AG08395 (cell line): ENCODE measurements at regions not wholly inside any gene's neighbourhood (a gene's known extent, or its start where the extent isn't known, plus 50 kb on each side); places are given as distances from the start of the nearest gene placed in this dataset.
"Not testable (repeated sequence)": the region's sequence is repeated elsewhere in the genome, so short reads cannot be mapped to it uniquely, and the experiment has no call there.

ENCODE experiments used
- DNase-seq: peaks from one replicate; pipeline ENCODE4 v3.0.0; 2012; ENCODE audit warnings: mixed read lengths, low spot score

DNA sequence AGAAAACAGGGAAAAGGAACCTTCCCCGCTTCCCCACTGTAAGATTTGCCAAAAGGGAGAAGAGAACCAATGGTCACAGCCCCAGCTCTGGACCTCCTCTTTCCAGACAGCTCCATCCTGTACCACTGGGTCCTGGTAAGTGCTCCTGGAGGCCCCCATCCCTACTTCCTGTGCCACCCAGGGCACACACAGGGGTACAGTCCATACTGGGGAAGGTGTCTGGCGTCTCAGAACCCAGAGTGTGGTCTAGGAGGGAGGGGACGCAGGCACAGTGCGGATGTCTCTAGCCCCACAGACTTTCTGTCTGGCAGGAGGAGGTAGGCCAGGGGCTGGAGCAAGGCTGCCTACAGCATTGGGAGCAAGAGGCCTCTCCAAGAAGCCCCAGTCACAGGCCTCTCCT is 213.3 kb upstream of the IGFBP3 start:
- DNase-seq: no peak

DNA sequence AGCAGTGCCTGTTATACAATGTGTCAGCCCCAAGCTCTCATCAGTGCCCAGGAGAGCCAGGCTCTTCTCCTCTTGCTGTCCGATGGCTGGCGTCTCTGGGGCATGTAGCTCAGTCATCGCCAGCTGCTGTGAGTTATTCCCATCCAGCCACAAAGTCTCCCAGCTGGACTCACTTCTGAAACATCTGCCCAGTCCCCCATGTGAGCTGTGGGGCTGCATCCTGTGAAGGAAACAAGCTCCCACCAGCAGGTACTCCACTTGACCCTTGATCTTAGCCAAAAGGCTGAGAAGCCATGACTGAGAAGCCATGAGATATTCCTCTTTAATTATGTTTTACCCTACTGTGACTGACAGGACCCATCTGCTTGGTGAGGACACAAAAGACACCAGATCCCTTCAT is 212.7 kb upstream of the IGFBP3 start:
- no peak for DNase-seq

DNA sequence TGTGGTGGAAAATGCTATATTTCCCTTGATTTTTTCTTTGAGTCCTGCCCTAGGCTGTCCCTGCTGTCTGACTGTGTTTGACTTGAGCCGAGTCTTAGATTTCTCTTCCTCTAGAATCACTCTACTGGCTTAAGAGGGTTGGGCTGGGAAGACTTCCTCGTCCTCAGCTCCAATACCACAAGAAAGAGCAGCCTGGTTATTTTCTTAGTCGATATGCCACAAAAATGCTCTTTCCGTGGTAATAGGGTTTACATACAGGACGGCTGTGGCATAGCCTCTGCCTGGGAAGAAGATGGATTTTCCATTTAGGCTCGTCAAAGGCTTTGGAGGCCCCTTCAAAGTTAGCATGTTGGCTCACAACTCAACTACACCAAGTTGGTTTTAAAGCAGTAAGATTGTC is 212.0 kb upstream of the IGFBP3 start:
- no peak for DNase-seq

GRCh38 chr7:46131916-46132795 is 211.1 kb upstream of the IGFBP3 start:
- peak; percentile 7 for DNase-seq

- DNase-seq: no peak
Measured at GRCh38 chr7:46129831-46130230, 208.8 kb upstream of the IGFBP3 start.

- DNase-seq: no peak
Measured at GRCh38 chr7:46127814-46128213, 206.7 kb upstream of the IGFBP3 start.

- DNase-seq: no peak
Measured at GRCh38 chr7:46126675-46127300, 205.7 kb upstream of the IGFBP3 start.

DNA sequence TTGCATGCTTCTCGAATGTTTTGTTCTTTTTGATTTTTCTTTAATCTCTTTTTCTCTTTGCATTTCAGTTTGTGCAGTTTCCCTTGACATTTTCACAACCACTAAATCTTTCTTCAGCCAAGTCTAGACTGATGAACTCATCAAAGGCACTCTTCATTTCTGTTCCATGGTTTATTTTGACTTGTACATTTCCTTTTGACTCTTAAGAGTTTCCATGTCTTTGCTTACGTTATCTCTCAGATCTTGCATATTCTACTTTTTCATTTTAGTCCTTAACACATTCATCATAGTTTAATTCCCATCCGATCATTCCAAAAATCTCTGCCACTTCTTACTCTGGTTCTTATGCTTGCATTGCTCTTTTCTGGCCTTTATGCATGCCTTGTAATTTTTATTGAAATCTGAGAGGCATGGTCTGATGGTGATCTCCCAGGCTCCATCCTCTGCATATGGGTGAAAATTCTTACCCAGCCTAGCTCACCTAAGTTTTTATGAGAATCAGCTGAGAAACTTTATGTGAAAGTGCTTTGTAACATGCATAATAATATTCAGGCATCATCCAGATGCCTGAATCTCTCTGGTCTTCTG is 202.8 kb upstream of the IGFBP3 start:
- DNase-seq: no peak

GRCh38 chr7:46115410-46115809 is 194.3 kb upstream of the IGFBP3 start:
- no peak for DNase-seq

DNA sequence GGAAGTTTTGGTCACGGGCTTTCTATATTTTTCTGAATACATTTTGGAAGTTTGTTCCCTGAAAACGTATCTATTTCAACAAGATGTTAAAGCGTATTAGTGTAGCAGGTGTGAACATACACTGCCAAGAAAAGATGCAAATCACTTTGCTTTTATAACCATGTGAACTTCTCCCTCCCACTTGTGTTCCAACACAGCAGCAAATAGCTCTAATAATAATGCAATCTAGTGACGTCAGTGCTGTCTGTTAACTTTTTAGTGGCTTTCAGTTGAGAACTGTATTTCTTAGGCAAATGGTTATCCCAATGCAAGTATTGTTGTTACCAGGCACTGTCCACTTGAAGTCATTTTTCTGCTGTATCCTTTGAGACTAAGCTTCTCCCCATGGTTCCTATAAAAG is 188.4 kb upstream of the IGFBP3 start:
- DNase-seq: no peak

- DNase-seq: no peak
Measured at GRCh38 chr7:46108272-46108671, 187.2 kb upstream of the IGFBP3 start.

GRCh38 chr7:46107610-46108217 is 186.6 kb upstream of the IGFBP3 start:
- no peak for DNase-seq

DNA sequence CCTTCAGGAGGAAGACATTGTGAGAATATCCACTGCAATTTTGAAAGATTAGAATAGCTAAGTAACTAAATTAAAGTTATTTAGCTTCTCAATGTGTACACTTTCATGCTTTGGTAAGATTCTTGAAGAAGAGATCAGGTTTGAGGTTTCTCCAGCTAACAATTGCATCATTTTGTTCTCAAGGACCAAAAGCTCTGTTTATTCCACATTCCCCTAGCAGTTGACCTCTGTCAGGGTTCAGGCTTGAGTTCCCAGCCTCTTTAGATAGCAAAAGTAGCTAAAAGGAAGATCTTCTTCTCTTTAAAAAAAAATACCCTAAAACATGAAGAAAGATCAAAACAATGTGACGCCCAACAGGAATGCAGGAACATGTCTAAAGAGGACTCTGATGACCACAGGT is 179.4 kb upstream of the IGFBP3 start:
- no peak for DNase-seq

DNA sequence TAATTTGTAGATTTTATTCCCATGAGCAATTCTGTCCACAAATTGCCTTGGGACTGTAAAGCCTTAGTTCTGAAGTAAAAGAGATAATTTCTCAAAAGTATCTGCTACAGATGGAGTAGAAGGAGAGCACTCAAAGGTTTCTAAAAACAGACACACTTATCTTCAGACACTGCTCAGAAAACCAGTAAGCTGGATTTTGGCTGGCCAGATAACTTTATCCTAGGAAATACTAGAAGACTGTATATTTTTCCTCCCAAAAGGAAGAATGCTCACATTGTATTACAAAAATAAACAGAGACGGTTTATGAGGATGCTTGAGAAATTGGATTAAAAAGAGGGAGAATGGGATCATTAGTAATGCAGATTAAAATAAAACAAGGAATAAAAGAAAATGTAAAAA is 178.0 kb upstream of the IGFBP3 start:
- DNase-seq: no peak

GRCh38 chr7:46091071-46091470 is 170.0 kb upstream of the IGFBP3 start:
- DNase-seq: no peak

- no peak for DNase-seq
Measured at GRCh38 chr7:46089281-46089680, 168.2 kb upstream of the IGFBP3 start.

DNA sequence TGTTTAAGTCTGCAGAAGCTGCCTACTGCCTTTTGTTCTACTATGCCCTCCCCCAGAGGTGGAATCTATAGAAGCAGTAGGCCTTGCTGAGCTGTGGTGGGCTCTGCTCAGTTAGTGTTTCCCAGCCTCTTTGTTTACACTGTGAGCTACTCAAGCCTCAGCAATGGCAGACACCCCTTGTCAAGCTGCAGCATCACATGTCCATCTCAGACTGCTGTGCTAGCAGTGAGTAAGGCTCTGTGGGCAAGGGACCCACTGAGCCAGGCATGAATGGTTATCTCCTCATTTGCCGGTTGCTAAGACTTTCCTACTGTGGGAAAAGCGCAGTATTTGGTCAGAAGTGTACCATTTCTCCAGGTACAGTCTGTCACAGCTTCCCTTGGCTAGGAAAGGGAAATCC is 167.4 kb upstream of the IGFBP3 start:
- DNase-seq: not testable (repeated sequence)

GRCh38 chr7:46080595-46081159 is 159.6 kb upstream of the IGFBP3 start:
- DNase-seq: peak; percentile 19

DNA sequence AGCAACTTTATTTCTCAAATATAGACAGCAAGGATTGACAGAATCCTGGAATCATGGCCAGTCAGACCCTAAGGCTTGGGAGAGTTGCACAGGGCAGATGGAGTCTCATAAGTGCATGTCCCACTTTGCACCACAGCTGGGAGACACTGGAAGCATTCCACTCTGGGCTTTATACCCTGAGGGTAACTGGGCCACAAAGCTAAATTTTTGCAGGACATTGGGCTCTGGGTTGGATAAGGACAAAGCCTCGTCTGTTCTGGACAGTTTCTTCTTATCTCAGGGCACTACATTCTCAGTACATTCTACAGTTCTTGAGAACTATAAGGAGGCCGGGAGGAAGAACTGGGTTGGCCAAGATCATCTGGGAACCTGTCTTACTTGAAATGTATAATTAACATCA is 158.3 kb upstream of the IGFBP3 start:
- DNase-seq: no peak

DNA sequence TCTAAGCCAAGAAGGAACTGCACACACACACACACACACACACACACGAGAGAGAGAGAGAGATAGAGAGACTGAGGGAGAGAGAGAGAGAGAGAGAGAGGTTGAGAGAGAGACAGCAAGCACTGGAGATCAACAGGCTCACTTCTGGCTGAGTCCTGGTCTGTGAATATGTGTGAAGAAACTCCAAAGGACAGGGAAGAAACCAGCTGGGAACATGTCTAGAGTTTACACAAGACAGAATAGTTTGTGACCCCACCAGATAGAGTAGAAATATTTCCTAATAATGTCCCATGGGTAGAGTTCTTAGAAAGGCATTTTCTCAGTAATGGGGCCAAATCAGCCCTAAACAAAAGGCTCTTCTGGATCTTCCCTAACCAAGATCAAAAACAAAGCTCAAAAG is 155.5 kb upstream of the IGFBP3 start:
- no peak for DNase-seq

DNA sequence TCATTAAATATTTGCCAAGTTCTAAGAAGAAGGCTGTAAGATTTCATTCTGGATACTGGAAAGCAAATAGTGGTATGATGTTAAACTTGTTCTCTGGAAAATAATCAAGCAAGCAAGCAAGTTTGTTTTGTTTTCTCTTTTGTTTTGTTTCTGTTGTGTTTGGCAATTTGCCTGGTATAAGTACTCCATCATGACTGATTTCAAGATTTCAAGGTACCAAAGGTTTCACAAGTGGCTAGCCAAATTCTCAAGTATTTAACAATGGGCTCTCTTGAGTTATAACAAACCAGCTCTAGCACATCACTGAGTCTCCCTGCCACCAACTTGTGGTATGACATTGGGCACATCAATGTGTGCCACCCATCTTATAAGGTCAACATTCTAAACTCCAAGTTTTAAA is 151.7 kb upstream of the IGFBP3 start:
- no peak for DNase-seq

GRCh38 chr7:46071601-46072000 is 150.5 kb upstream of the IGFBP3 start:
- DNase-seq: no peak

- DNase-seq: no peak
Measured at GRCh38 chr7:46071076-46071475, 150.0 kb upstream of the IGFBP3 start.
